ENCODE measurements at regions not wholly inside any gene's neighbourhood (a gene's known extent, or its start where the extent isn't known, plus 50 kb on each side); places are given as distances from the start of the nearest gene placed in this dataset.

DNA sequence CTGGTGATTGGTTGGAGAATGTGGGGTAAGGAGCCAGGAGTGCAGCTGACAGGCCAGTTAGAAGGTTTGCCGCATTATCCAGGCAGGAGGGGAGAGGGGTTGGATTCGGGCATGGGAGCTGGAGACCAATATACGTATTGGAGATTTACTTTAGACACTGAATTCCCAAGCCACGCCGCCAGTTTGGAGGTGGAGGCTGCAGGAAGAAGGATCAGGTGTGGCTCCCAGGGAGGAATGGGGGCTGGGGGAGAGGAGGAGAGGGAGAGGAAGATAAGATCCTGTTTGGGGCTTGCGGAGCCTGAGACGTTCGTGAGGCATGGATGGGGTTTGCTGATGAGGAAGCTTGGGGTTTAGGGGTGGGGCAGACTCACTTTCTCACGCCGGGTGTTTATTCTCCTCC, 155.1 kb upstream of the IGSF21 start:
- DNase-seq (no peak), ATAC-seq (no peak)
- no peaks in the 10 kb centered on the region for H3K9me3 ChIP-seq (ENCODE audit: control insufficient read depth, low read length, poor library complexity, severe bottlenecking)

DNA sequence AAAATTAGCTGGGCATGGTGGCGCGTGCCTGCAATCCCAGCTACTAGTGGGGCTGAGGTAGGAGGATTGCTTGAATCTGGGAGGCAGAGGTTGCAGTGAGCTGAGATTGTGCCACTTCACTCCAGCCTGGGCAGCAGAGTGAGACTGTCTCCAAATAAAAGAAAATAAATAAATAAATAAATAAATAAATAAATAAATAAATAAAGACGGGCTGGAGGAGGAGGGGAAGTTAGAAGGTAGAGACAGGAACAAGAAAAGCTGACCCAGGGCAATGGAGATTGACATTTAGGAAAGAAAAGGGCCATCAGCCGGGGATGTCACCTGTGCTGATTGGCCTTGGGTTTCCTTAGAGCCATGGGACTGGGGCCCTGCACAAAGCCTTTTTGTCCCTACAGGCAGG, 153.7 kb upstream of the IGSF21 start:
- Mint-ChIP-seq H3K36me3 (ENCODE audit: low read depth) (peaks cover 14% of the 10 kb centered on the region), H3K4me1 (peaks cover 4% of the 10 kb centered on the region), H3K27ac (no peak overlapping the region), H3K4me3 (no peak overlapping the region), H3K27me3 (peaks cover 59% of the 10 kb centered on the region)
- H3K9me3 ChIP-seq (ENCODE audit: control insufficient read depth, low read length, poor library complexity, severe bottlenecking): no peaks in the 10 kb centered on the region
- ATAC-seq: no peak
- DNase-seq: no peak

More for the DNA sequence above, 155.1 kb upstream of the IGSF21 start:
- Mint-ChIP-seq H3K36me3 (ENCODE audit: low read depth) (peaks cover 14% of the 10 kb centered on the region), H3K4me3 (no peak overlapping the region), H3K4me1 (no peaks in the 10 kb centered on the region), H3K27me3 (peaks cover 57% of the 10 kb centered on the region), H3K27ac (no peak overlapping the region)

GRCh38 chr1:17955302-17956285, 152.0 kb upstream of the IGSF21 start:
- ATAC-seq (no peak), DNase-seq (no peak)
- Mint-ChIP-seq H3K36me3 (ENCODE audit: low read depth) (peaks cover 14% of the 10 kb centered on the region), H3K4me3 (no peak overlapping the region), H3K27me3 (peaks cover 59% of the 10 kb centered on the region), H3K4me1 (peaks cover 4% of the 10 kb centered on the region), H3K27ac (no peak overlapping the region)
- no peaks in the 10 kb centered on the region for H3K9me3 ChIP-seq (ENCODE audit: control insufficient read depth, low read length, poor library complexity, severe bottlenecking)

DNA sequence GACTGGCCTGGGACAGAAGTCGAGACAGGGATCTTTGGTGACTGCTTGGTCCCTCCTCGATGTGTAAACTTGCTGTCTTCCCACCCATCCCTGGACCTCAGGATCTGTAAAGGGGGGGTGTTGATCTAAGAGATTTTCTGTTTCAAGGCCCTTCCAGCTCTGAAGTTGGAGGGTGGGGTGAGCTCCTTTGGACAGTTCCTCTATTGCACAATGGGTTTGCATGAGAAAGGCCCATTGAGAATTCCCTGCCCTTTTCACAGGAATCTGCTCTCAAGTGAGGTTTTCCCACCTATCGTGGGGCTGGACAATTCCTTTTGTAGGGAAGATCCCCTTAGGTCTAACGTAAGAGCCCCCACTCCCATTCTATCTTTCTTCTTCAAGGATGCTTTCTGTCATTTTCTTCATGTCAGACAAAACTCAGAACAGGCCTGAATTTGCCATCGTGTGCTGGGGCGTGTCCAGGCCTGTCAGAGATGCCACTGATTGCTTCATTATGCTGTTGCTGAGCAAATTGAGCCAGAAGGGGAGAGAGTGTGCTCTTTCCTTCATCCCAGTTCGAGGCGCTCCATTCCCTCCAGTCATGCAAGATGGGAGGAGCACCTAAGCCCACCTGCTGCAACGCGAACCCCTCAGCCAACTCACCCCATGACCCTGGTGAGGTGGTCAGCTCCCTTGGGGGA, 149.9 kb upstream of the IGSF21 start:
- Mint-ChIP-seq H3K4me3 (no peak overlapping the region), H3K4me1 (peaks cover 4% of the 10 kb centered on the region), H3K27me3 (peaks cover 37% of the 10 kb centered on the region), H3K27ac (no peak overlapping the region), H3K36me3 (ENCODE audit: low read depth) (peaks cover 5% of the 10 kb centered on the region)
- no peak for ATAC-seq
- no peaks in the 10 kb centered on the region for H3K9me3 ChIP-seq (ENCODE audit: control insufficient read depth, low read length, poor library complexity, severe bottlenecking)
- no peak for DNase-seq

GRCh38 chr1:17958704-17959103, 148.9 kb upstream of the IGSF21 start:
- no peaks in the 10 kb centered on the region for H3K9me3 ChIP-seq (ENCODE audit: control insufficient read depth, low read length, poor library complexity, severe bottlenecking)
- DNase-seq (no peak), ATAC-seq (no peak)
- peaks cover 28% of the 10 kb centered on the region for H3K27me3 Mint-ChIP-seq
- H3K4me1 Mint-ChIP-seq: peaks cover 4% of the 10 kb centered on the region
- no peak overlapping the region for H3K4me3 Mint-ChIP-seq
- no peak overlapping the region for H3K27ac Mint-ChIP-seq
- no peaks in the 10 kb centered on the region for H3K36me3 Mint-ChIP-seq (ENCODE audit: low read depth)

DNA sequence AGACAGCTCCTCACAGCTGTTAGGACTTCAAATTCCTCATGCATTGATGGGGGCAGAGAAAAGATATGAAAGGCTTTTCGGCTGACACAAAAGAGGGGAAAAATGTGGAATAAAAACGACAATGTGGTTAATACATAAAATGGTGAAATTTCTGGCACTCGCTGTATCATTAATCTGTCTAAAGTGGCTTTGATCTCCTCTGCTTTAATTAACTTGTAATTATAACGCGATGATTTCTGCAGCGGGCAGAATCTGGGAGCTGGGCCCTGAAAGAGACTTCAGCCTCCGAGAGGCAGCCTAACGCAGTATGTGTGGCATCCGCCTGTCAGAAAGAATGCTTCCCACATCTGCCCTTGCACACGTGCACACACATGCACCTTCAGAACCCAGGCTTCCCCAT, 144.1 kb upstream of the IGSF21 start:
- ATAC-seq (no peak), DNase-seq (no peak)
- no peak overlapping the region for H3K4me3 Mint-ChIP-seq
- H3K4me1 Mint-ChIP-seq: peaks cover 4% of the 10 kb centered on the region
- H3K36me3 Mint-ChIP-seq (ENCODE audit: low read depth): peaks cover 2% of the 10 kb centered on the region
- peaks cover 22% of the 10 kb centered on the region for H3K27me3 Mint-ChIP-seq
- H3K9me3 ChIP-seq (ENCODE audit: control insufficient read depth, low read length, poor library complexity, severe bottlenecking): no peaks in the 10 kb centered on the region
- H3K27ac Mint-ChIP-seq: no peak overlapping the region

DNA sequence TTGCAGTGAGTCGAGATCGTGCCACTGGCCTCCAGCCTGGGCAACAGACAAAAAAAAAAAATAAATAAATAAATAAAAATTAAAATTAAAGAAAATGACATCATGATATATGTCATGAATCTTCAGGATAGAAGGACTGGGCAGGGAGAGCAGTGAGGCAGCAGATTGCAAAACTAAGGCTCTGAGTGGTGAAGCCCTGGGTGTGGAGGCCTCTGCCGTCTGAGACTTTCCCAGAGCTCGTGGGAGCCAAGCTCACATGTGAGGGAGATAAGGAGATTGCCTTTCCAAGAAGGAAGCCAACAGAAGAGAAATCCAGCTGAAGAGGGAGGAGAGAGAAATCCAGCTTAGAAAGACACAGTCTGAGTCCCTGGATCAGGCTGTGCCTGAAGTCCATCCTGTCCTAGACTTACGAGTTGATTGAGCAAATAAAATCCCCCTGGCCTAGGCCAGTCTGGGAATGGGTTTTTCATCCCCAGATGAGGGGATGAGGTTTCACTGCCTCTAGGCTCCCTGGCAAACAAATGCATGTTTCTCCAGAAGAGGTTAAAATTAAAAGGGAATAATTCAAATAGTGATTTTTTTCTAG, 142.0 kb upstream of the IGSF21 start:
- H3K27ac Mint-ChIP-seq: no peak overlapping the region
- no peaks in the 10 kb centered on the region for H3K4me1 Mint-ChIP-seq
- DNase-seq: no peak
- H3K36me3 Mint-ChIP-seq (ENCODE audit: low read depth): peaks cover 2% of the 10 kb centered on the region
- no peak for ATAC-seq
- H3K4me3 Mint-ChIP-seq: no peak overlapping the region
- H3K9me3 ChIP-seq (ENCODE audit: control insufficient read depth, low read length, poor library complexity, severe bottlenecking): no peaks in the 10 kb centered on the region
- H3K27me3 Mint-ChIP-seq: peaks cover 15% of the 10 kb centered on the region

DNA sequence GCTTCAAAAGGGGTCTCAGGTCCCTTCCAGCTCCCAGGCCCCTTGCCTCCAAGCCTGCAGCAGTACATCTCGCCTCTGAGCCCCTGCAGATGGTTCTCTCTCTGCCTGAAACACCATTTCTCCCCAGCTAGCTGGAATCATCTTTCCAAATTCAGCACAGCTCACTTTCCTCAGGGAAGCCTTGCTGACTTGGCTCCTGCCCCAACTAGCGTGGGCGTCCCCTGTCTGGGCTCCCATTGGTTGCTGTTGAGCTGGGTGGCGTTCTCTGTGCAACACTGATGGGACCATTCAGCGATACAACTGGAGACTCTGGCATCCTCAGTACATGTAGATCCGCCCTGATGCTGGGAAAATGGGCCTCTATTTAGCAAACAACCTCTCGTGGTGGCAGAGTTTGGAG, 141.3 kb upstream of the IGSF21 start:
- DNase-seq (no peak), ATAC-seq (no peak)
- Mint-ChIP-seq H3K27me3 (peaks cover 17% of the 10 kb centered on the region), H3K4me1 (no peaks in the 10 kb centered on the region), H3K36me3 (ENCODE audit: low read depth) (peaks cover 2% of the 10 kb centered on the region), H3K4me3 (no peak overlapping the region), H3K27ac (no peak overlapping the region)
- no peaks in the 10 kb centered on the region for H3K9me3 ChIP-seq (ENCODE audit: control insufficient read depth, low read length, poor library complexity, severe bottlenecking)

DNA sequence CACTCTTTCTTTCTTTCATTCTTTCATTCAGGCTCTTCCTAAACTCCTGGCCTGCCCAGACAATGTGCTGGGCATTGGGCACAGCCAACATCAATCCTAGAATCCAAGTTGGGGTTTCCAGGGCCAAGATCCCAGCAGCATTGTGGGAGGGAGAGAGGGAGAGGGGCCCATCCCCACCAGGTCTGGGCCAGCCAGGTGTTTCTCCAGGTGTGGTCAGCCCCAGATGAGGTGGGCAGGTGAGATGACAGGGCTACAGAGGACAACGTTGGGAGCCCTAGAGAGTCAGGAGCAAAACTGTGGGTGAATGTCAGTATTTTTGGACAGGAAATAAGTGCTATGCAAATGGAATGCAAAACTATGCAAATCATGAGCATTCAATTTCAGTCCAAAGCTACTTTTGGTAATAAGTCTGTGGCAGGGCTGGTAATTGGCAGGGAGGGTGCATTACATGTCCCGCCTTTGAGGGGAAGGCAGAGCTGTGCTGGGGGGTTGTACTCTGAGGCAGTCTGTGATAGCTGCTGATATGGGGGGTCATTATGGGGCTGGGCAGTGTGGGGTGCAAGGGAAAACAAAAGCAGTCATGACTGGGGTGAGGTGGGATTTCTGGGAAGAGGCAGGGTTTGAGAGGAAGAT, 139.9 kb upstream of the IGSF21 start:
- no peak overlapping the region for H3K4me3 Mint-ChIP-seq
- ATAC-seq: no peak
- no peaks in the 10 kb centered on the region for H3K9me3 ChIP-seq (ENCODE audit: control insufficient read depth, low read length, poor library complexity, severe bottlenecking)
- H3K27ac Mint-ChIP-seq: no peak overlapping the region
- peaks cover 23% of the 10 kb centered on the region for H3K27me3 Mint-ChIP-seq
- H3K36me3 Mint-ChIP-seq (ENCODE audit: low read depth): peaks cover 2% of the 10 kb centered on the region
- no peak for DNase-seq
- H3K4me1 Mint-ChIP-seq: no peaks in the 10 kb centered on the region

- H3K27me3 Mint-ChIP-seq: peaks cover 34% of the 10 kb centered on the region
- H3K4me3 Mint-ChIP-seq: no peak overlapping the region
- H3K36me3 Mint-ChIP-seq (ENCODE audit: low read depth): peaks cover 2% of the 10 kb centered on the region
- ATAC-seq (no peak), DNase-seq (no peak)
- H3K9me3 ChIP-seq (ENCODE audit: control insufficient read depth, low read length, poor library complexity, severe bottlenecking): no peaks in the 10 kb centered on the region
- no peaks in the 10 kb centered on the region for H3K4me1 Mint-ChIP-seq
- no peak overlapping the region for H3K27ac Mint-ChIP-seq
Observed at GRCh38 chr1:17970757-17971156, 136.8 kb upstream of the IGSF21 start.

GRCh38 chr1:17973694-17974093, 133.9 kb upstream of the IGSF21 start:
- Mint-ChIP-seq H3K4me1 (no peaks in the 10 kb centered on the region), H3K36me3 (ENCODE audit: low read depth) (no peaks in the 10 kb centered on the region), H3K27ac (no peak overlapping the region), H3K4me3 (no peak overlapping the region), H3K27me3 (peaks cover 35% of the 10 kb centered on the region)
- DNase-seq (no peak), ATAC-seq (no peak)
- H3K9me3 ChIP-seq (ENCODE audit: control insufficient read depth, low read length, poor library complexity, severe bottlenecking): no peaks in the 10 kb centered on the region

GRCh38 chr1:17976854-17977253, 130.7 kb upstream of the IGSF21 start:
- Mint-ChIP-seq H3K27me3 (peaks cover 28% of the 10 kb centered on the region), H3K4me3 (no peak overlapping the region), H3K4me1 (no peaks in the 10 kb centered on the region), H3K36me3 (ENCODE audit: low read depth) (no peaks in the 10 kb centered on the region), H3K27ac (no peak overlapping the region)
- no peaks in the 10 kb centered on the region for H3K9me3 ChIP-seq (ENCODE audit: control insufficient read depth, low read length, poor library complexity, severe bottlenecking)
- DNase-seq (no peak), ATAC-seq (no peak)

DNA sequence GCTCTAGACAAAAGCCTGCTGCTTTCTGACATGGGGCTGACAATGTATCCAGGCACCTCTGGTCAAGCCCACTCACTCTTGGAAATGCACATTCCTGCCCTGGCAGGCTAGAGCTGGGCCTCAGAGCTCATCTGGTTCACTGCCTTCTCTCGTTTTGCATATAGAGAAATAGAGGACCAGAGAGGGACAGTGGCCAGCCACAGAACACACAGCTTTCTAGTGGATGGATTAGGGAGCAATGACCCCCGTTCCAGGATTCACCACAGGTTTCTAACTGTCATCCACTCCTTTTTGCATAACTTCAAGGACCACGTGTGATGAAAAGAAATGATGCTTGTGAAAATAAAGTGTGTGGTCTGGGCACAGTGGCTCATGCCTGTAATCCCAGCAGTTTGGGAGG, 129.6 kb upstream of the IGSF21 start:
- peaks cover 35% of the 10 kb centered on the region for H3K27me3 Mint-ChIP-seq
- H3K4me3 Mint-ChIP-seq: no peak overlapping the region
- no peak for ATAC-seq
- DNase-seq: no peak
- H3K27ac Mint-ChIP-seq: no peak overlapping the region
- peaks cover 2% of the 10 kb centered on the region for H3K36me3 Mint-ChIP-seq (ENCODE audit: low read depth)
- no peaks in the 10 kb centered on the region for H3K9me3 ChIP-seq (ENCODE audit: control insufficient read depth, low read length, poor library complexity, severe bottlenecking)
- no peaks in the 10 kb centered on the region for H3K4me1 Mint-ChIP-seq
